SU-DHL-6 (cell line): ENCODE measurements at regions not wholly inside any gene's neighbourhood (a gene's known extent, or its start where the extent isn't known, plus 50 kb on each side); places are given as distances from the start of the nearest gene placed in this dataset.

Experiments used
- EZH2phosphoT487 ChIP-seq: fragments of 200-600 bp; sonication (generic), shearing (Covaris generic); conservative IDR thresholded peaks from 2 replicates; pipeline ENCODE4 v1.6.1; 2018; ENCODE audit warnings: mild to moderate bottlenecking, antibody characterized with exemption, low read length, moderate library complexity, mixed read lengths
- TF ChIP-seq, protein P1 (sequence below): fragments of 200-600 bp; sonication (generic); IDR thresholded peaks from one replicate; pipeline ENCODE4 v1.5.1; 2017; ENCODE audit warnings: antibody characterized with exemption, mild to moderate bottlenecking, low read length, moderate library complexity; ENCODE audit not compliant: insufficient read depth, poor library complexity, severe bottlenecking

DNA sequence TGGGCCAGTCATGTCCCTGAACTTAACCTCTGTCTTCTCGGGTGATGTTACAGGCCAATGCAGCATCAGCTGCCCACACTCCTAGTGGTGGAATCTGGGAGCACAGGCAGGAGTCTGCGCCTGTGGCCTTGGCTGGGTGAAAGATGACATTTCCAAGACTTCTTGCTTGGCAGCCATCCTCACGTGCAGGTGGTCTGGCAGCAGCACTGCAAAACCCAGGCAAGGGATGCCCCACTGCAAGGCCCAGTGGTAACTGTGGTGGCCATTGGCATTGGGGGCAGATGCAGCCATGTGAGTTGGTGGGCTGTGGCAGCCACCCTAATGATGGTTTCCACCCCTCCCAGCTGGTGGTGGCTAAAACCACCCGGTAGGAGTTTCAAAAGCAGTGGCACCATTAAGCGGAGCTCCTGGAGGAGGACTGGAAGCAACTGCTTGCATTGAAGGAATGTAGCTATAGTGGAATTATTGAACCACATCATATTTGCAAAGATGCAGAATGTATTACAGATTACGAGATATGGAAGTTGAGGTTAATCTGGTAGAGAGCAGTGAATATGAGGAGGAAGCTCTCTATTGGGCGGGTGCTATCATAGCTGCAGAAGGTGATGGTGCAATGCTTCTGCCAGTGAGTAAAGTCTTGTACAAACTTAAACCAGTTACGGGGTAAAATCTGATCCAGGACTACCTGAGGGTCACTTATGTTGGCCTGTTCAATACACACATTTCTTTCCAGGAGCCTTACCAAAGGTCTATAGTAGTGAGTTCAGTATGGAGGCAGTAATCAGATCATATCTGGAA is 120.7 kb upstream of the TOP3B start:
- no peak for TF ChIP-seq EZH2phosphoT487
- TF ChIP-seq, protein P1, sequence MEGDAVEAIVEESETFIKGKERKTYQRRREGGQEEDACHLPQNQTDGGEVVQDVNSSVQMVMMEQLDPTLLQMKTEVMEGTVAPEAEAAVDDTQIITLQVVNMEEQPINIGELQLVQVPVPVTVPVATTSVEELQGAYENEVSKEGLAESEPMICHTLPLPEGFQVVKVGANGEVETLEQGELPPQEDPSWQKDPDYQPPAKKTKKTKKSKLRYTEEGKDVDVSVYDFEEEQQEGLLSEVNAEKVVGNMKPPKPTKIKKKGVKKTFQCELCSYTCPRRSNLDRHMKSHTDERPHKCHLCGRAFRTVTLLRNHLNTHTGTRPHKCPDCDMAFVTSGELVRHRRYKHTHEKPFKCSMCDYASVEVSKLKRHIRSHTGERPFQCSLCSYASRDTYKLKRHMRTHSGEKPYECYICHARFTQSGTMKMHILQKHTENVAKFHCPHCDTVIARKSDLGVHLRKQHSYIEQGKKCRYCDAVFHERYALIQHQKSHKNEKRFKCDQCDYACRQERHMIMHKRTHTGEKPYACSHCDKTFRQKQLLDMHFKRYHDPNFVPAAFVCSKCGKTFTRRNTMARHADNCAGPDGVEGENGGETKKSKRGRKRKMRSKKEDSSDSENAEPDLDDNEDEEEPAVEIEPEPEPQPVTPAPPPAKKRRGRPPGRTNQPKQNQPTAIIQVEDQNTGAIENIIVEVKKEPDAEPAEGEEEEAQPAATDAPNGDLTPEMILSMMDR, result no peak
